MCF 10A (cell line): ENCODE measurements at regions not wholly inside any gene's neighbourhood (a gene's known extent, or its start where the extent isn't known, plus 50 kb on each side); places are given as distances from the start of the nearest gene placed in this dataset.

ENCODE experiments used
- BruUV-seq: library from RNA; stranded (reverse); fragments of 400-500 nt; replicated peaks from 2 replicates; lab custom pipeline; 2021; lab: Mats Ljungman, UMichigan
- CTCF ChIA-PET: fragments of 300-600 bp; sonication (Branson Sonifier 250); formaldehyde crosslinking; extraction: SDS; loops from one replicate; lab custom pipeline; 2021; ENCODE audit warnings: antibody characterized with exemption, inconsistent platforms; lab: Yijun Ruan, JAX
- POLR2A ChIA-PET: fragments of 300-600, 350-650 bp; sonication (Branson Sonifier 250); formaldehyde crosslinking; extraction: SDS; loops from one replicate; lab custom pipeline; 2020; ENCODE audit warnings: antibody characterized with exemption, inconsistent platforms; lab: Yijun Ruan, JAX
- DNase-seq: peaks from one replicate; pipeline ENCODE4 v3.0.0-alpha.2; 2018; ENCODE audit not compliant: unreplicated experiment
- H3K27ac Mint-ChIP-seq: one replicate; pipeline ENCODE4 v1.8.0; 2022; ENCODE audit warnings: mild to moderate bottlenecking, low read depth, mixed read lengths; ENCODE audit not compliant: unreplicated experiment
- H3K27me3 Mint-ChIP-seq: one replicate; pipeline ENCODE4 v1.8.0; 2022; ENCODE audit warnings: mixed read lengths; ENCODE audit not compliant: insufficient read depth, unreplicated experiment
- H3K36me3 Mint-ChIP-seq: one replicate; pipeline ENCODE4 v1.8.0; 2022; ENCODE audit warnings: mild to moderate bottlenecking, moderate library complexity, mixed read lengths; ENCODE audit not compliant: insufficient read depth, unreplicated experiment
- H3K4me1 Mint-ChIP-seq: one replicate; pipeline ENCODE4 v1.8.0; 2022; ENCODE audit warnings: mixed read lengths; ENCODE audit not compliant: insufficient read depth, unreplicated experiment
- H3K4me3 Mint-ChIP-seq: one replicate; pipeline ENCODE4 v1.8.0; 2022; ENCODE audit warnings: mild to moderate bottlenecking, moderate library complexity, mixed read lengths; ENCODE audit not compliant: unreplicated experiment
- H3K9me3 Mint-ChIP-seq: one replicate; pipeline ENCODE4 v1.8.0; 2022; ENCODE audit warnings: mixed read lengths; ENCODE audit not compliant: unreplicated experiment
- CTCF ChIP-seq: fragments of 200-600 bp; IDR thresholded peaks from one replicate; pipeline ENCODE4 v1.8.0; 2022; ENCODE audit warnings: antibody characterized with exemption, mild to moderate bottlenecking; ENCODE audit not compliant: unreplicated experiment
- intact Hi-C: fragments of 100-400 bp; cut with micrococcal nuclease; formaldehyde crosslinking; loops from 2 replicates; pipeline ENCODE4 v1.14.1; 2022

- no peaks in the 10 kb centered on the region for H3K36me3 Mint-ChIP-seq
- no peak for DNase-seq
- no peaks in the 10 kb centered on the region for H3K9me3 Mint-ChIP-seq
- intact Hi-C loops, result no loop called here
- H3K4me3 Mint-ChIP-seq, result no peak overlapping the region
- no peak overlapping the region for H3K27ac Mint-ChIP-seq
- no TSS peak for BruUV-seq
- H3K4me1 Mint-ChIP-seq, result peaks cover 3% of the 10 kb centered on the region
- ChIA-PET CTCF (no interaction called here), POLR2A (no interaction called here)
- H3K27me3 Mint-ChIP-seq, result no peaks in the 10 kb centered on the region
- no peak for TF ChIP-seq CTCF
Observed at GRCh38 chr13:33467556-33467955, 182.0 kb upstream of the STARD13 start.

- no TSS peak for BruUV-seq
- H3K27me3 Mint-ChIP-seq, result no peaks in the 10 kb centered on the region
- ChIA-PET CTCF (interaction anchor here (0.6 to 0.7 kb wide), 2 partner anchors 20 to 92 kb away, joined by 3 read pairs; no protein-coding TSS in a partner anchor), POLR2A (no interaction called here)
- no peaks in the 10 kb centered on the region for H3K36me3 Mint-ChIP-seq
- H3K9me3 Mint-ChIP-seq, result no peaks in the 10 kb centered on the region
- H3K27ac Mint-ChIP-seq, result no peak overlapping the region
- DNase-seq, result no peak
- intact Hi-C loops, result no loop called here
- peaks cover 4% of the 10 kb centered on the region for H3K4me1 Mint-ChIP-seq
- no peak for TF ChIP-seq CTCF
- H3K4me3 Mint-ChIP-seq, result no peak overlapping the region
Observed at GRCh38 chr13:33471204-33471603, 185.6 kb upstream of the STARD13 start.

- no peak for TF ChIP-seq CTCF
- BruUV-seq, result no TSS peak
- Mint-ChIP-seq H3K4me1 (peaks cover 4% of the 10 kb centered on the region), H3K4me3 (no peak overlapping the region), H3K27ac (no peak overlapping the region), H3K27me3 (no peaks in the 10 kb centered on the region), H3K9me3 (no peaks in the 10 kb centered on the region), H3K36me3 (no peaks in the 10 kb centered on the region)
- DNase-seq, result no peak
- POLR2A ChIA-PET, result interaction anchor here (0.6 kb wide), 1 partner anchor 85 kb away, joined by 3 read pairs; no protein-coding TSS in a partner anchor
- intact Hi-C loops, result no loop called here
- CTCF ChIA-PET, result interaction anchor here (0.7 kb wide), 1 partner anchor 11 kb away, joined by 6 read pairs; no protein-coding TSS in a partner anchor
Observed at GRCh38 chr13:33472446-33472845, 186.9 kb upstream of the STARD13 start.

- POLR2A ChIA-PET, result no interaction called here
- no peak overlapping the region for H3K27ac Mint-ChIP-seq
- peaks cover 8% of the 10 kb centered on the region for H3K9me3 Mint-ChIP-seq
- intact Hi-C loops, result no loop called here
- H3K4me3 Mint-ChIP-seq, result no peak overlapping the region
- H3K27me3 Mint-ChIP-seq, result no peaks in the 10 kb centered on the region
- H3K4me1 Mint-ChIP-seq, result peaks cover 4% of the 10 kb centered on the region
- H3K36me3 Mint-ChIP-seq, result no peaks in the 10 kb centered on the region
- no peak for TF ChIP-seq CTCF
- DNase-seq, result no peak
- CTCF ChIA-PET, result no interaction called here
- BruUV-seq, result no TSS peak
Observed at GRCh38 chr13:33479105-33479504, 193.6 kb upstream of the STARD13 start.
